BE2C (cell line): ENCODE measurements at regions not wholly inside any gene's neighbourhood (a gene's known extent, or its start where the extent isn't known, plus 50 kb on each side); places are given as distances from the start of the nearest gene placed in this dataset.

ENCODE experiments used
- DNase-seq: peaks from one replicate; pipeline ENCODE4 v3.0.0-alpha.2; 2020
- H3K27me3 ChIP-seq: fragments of 250-450 bp; sonication (Bioruptor Pico); 2 replicates; pipeline ENCODE4 v1.5.1; 2020; ENCODE audit warnings: mild to moderate bottlenecking
- H3K36me3 ChIP-seq: fragments of 250-450 bp; sonication (Bioruptor Pico); 2 replicates; pipeline ENCODE4 v1.5.1; 2020; ENCODE audit warnings: mild to moderate bottlenecking
- H3K4me1 ChIP-seq: fragments of 250-450 bp; sonication (Bioruptor Pico); 2 replicates; pipeline ENCODE4 v1.5.1; 2020
- H3K4me3 ChIP-seq: 2 replicates; pipeline ENCODE4 v1.5.1; 2011; ENCODE audit warnings: low read depth, low read length
- H3K9me3 ChIP-seq: fragments of 250-450 bp; sonication (Bioruptor Pico); 2 replicates; pipeline ENCODE4 v1.5.1; 2020
- CTCF ChIP-seq: IDR thresholded peaks from 2 replicates; pipeline ENCODE4 v1.5.1; 2012; ENCODE audit warnings: mild to moderate bottlenecking, low read depth, low read length

DNA sequence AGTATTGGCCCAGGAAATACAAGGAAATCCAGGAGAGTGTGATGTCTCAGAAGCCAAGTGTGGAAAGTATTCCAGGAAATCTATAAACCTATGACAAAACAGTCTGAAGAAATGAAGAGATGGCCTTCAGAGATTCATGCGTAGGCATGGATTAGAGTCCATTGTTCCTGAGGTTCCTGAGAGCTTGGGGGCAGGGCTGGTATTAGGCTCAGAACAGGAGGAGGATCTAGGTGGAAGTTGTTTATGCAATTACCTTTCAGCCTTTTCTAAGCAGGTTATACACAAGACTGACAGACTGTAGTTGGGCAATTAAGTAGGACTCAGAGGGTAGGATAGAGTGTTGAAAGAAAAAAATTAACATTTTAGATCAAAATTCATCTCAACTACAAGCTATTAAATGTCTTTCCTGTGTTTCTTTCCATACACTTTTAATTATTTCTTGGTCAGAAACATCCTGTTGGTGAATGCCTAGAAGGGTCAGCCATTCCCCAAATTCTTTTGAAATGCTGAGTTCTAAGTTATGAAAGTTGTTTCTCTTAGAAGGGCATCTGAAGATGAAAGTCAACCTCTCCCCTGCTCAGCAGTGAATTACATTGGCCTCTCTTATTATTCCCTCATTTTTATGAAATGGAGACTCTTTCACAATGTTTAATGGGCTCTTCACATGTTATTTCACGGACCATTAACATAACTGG, 201.2 kb upstream of the MYLIP start:
- Histone ChIP-seq H3K9me3 (no peaks in the 10 kb centered on the region), H3K4me3 (no peak overlapping the region), H3K36me3 (no peaks in the 10 kb centered on the region), H3K27me3 (no peaks in the 10 kb centered on the region), H3K4me1 (no peaks in the 10 kb centered on the region)
- no peak for DNase-seq
- TF ChIP-seq CTCF, result no peak

GRCh38 chr6:15926256-15926655, 202.6 kb upstream of the MYLIP start:
- no peaks in the 10 kb centered on the region for H3K9me3 ChIP-seq
- H3K36me3 ChIP-seq, result no peaks in the 10 kb centered on the region; the same call in 1 of the 2 replicates
- no peaks in the 10 kb centered on the region for H3K27me3 ChIP-seq
- no peaks in the 10 kb centered on the region for H3K4me1 ChIP-seq
- no peak for TF ChIP-seq CTCF
- H3K4me3 ChIP-seq, result no peak overlapping the region
- no peak for DNase-seq

DNA sequence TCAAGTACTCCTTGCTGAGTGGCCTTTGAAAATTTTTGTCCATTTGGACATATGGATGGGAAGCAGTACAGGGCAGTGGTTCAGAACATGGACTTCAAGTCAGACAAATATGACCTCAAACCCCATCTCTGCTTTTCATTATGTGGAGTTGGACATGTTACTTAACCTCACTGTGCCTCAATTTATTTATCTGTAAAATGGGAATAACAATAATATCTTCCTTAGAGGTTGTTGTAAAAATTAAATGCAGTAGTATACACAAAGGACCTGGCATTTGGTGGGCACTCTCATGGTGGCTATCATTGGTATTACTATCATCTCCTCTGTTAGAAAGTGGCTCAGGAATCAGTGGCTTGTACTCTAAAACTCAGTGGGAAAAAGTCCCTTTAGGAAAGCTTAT, 204.0 kb upstream of the MYLIP start:
- H3K4me3 ChIP-seq, result no peak overlapping the region
- DNase-seq, result no peak
- no peak for TF ChIP-seq CTCF
- no peaks in the 10 kb centered on the region for H3K4me1 ChIP-seq
- H3K36me3 ChIP-seq, result no peaks in the 10 kb centered on the region; the same call in 1 of the 2 replicates
- H3K9me3 ChIP-seq, result no peaks in the 10 kb centered on the region
- no peaks in the 10 kb centered on the region for H3K27me3 ChIP-seq

- H3K36me3 ChIP-seq, result no peaks in the 10 kb centered on the region; the same call in 1 of the 2 replicates
- H3K9me3 ChIP-seq, result no peaks in the 10 kb centered on the region
- no peaks in the 10 kb centered on the region for H3K27me3 ChIP-seq
- no peak for TF ChIP-seq CTCF
- H3K4me1 ChIP-seq, result no peaks in the 10 kb centered on the region
- no peak overlapping the region for H3K4me3 ChIP-seq
- DNase-seq, result peak; percentile 50
Measured at GRCh38 chr6:15922510-15923250, 206.2 kb upstream of the MYLIP start.

GRCh38 chr6:15921243-15921642, 207.6 kb upstream of the MYLIP start:
- Histone ChIP-seq H3K27me3 (no peaks in the 10 kb centered on the region), H3K9me3 (no peaks in the 10 kb centered on the region), H3K4me1 (peaks cover 9% of the 10 kb centered on the region), H3K36me3 (no peaks in the 10 kb centered on the region; the same call in 1 of the 2 replicates), H3K4me3 (no peak overlapping the region)
- TF ChIP-seq CTCF, result no peak
- no peak for DNase-seq

- H3K36me3 ChIP-seq, result no peaks in the 10 kb centered on the region
- H3K27me3 ChIP-seq, result no peaks in the 10 kb centered on the region
- no peaks in the 10 kb centered on the region for H3K9me3 ChIP-seq
- no peak overlapping the region for H3K4me3 ChIP-seq
- peaks cover 11% of the 10 kb centered on the region for H3K4me1 ChIP-seq
- no peak for TF ChIP-seq CTCF
- DNase-seq, result peak; percentile 9
Measured at GRCh38 chr6:15916581-15916980, 212.3 kb upstream of the MYLIP start.
